GM19240 (cell line): ENCODE measurements at regions not wholly inside any gene's neighbourhood (a gene's known extent, or its start where the extent isn't known, plus 50 kb on each side); places are given as distances from the start of the nearest gene placed in this dataset.

ENCODE experiments used
- DNase-seq: peaks from one replicate; pipeline ENCODE4 v3.0.0; 2011; ENCODE audit warnings: low spot score; ENCODE audit not compliant: insufficient read length

- DNase-seq = no peak
Measured at GRCh38 chr2:176753752-176754474, 458.7 kb upstream of the HNRNPA3 start.

- DNase-seq = no peak
Measured at GRCh38 chr2:176755537-176756135, 457.0 kb upstream of the HNRNPA3 start.

GRCh38 chr2:176758426-176758825 lies 454.2 kb upstream of the HNRNPA3 start:
- no peak for DNase-seq

- no peak for DNase-seq
Measured at GRCh38 chr2:176760439-176760838, 452.2 kb upstream of the HNRNPA3 start.

- no peak for DNase-seq
Measured at GRCh38 chr2:176763130-176763529, 449.5 kb upstream of the HNRNPA3 start.

GRCh38 chr2:176763851-176764404 lies 448.7 kb upstream of the HNRNPA3 start:
- no peak for DNase-seq

- DNase-seq = no peak
Measured at GRCh38 chr2:176764921-176765320, 447.7 kb upstream of the HNRNPA3 start.

GRCh38 chr2:176766005-176766404 lies 446.6 kb upstream of the HNRNPA3 start:
- no peak for DNase-seq

- DNase-seq = no peak
Measured at GRCh38 chr2:176768185-176768584, 444.4 kb upstream of the HNRNPA3 start.

- no peak for DNase-seq
Measured at GRCh38 chr2:176769021-176769420, 443.6 kb upstream of the HNRNPA3 start.

- DNase-seq = no peak
Measured at GRCh38 chr2:176769499-176770370, 442.9 kb upstream of the HNRNPA3 start.

GRCh38 chr2:176772816-176773215 lies 439.8 kb upstream of the HNRNPA3 start:
- no peak for DNase-seq

GRCh38 chr2:176774766-176775451 lies 437.7 kb upstream of the HNRNPA3 start:
- DNase-seq = no peak

- DNase-seq = no peak
Measured at GRCh38 chr2:176777262-176777661, 435.3 kb upstream of the HNRNPA3 start.

- DNase-seq = no peak
Measured at GRCh38 chr2:176779917-176780316, 432.7 kb upstream of the HNRNPA3 start.

- DNase-seq = no peak
Measured at GRCh38 chr2:176780348-176780747, 432.2 kb upstream of the HNRNPA3 start.

- DNase-seq = no peak
Measured at GRCh38 chr2:176781570-176782217, 430.9 kb upstream of the HNRNPA3 start.

- DNase-seq = no peak
Measured at GRCh38 chr2:176784633-176785200, 427.9 kb upstream of the HNRNPA3 start.

GRCh38 chr2:176789751-176790150 lies 422.8 kb upstream of the HNRNPA3 start:
- DNase-seq = no peak

GRCh38 chr2:176790468-176790867 lies 422.1 kb upstream of the HNRNPA3 start:
- DNase-seq = no peak
